Activated CD4-positive, alpha-beta T cell treated with anti-CD3 and anti-CD28 coated beads, Interleukin-2, amount 50 U/mL, for 16 hours (primary cell): ENCODE measurements at regions not wholly inside any gene's neighbourhood (a gene's known extent, or its start where the extent isn't known, plus 50 kb on each side); places are given as distances from the start of the nearest gene placed in this dataset.
"Not testable (repeated sequence)": the region's sequence is repeated elsewhere in the genome, so short reads cannot be mapped to it uniquely, and the experiment has no call there.

Experiments
- DNase-seq: peaks from one replicate; pipeline ENCODE4 v3.0.0-alpha.2; 2020

DNA sequence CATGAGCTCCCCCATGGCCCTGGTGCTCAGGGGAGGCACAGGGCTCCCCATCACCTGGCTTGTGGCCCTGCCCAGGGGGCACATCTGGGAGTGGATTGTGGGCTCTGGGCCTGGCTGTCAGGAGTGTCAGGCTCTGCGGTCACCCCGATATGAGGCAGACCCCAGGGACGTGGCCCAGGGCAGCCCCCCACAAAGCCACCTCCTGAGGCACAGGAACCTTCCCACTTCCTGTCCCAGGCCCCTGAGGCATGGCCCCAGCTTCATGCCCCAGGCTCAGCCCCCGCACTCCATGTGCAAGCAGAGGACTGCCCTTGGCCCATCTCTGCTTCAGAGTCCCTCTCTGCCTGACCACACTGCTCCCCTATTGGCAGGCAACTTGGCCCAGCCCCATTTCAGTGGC, 160.3 kb downstream of the PCTP start:
- DNase-seq, result no peak

DNA sequence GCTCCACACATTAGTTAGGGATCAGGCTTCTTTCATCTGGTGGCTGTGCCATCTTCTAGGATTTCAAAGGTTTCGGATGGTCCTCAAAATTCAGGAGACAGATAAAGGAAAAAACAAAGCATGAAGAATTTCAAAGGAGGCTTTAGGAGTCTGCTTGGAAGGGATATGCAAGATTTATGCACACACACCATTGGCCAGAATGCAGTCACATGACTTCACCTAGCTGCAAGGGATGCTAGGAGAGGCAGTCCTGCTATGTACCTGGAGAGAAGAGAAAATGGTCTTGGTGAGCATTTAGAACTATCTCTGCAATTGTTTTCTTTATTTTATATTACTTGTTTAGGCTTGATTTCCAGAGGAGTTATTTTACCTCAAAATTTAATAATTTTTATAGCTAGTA, 174.6 kb downstream of the PCTP start:
- DNase-seq, result no peak

DNA sequence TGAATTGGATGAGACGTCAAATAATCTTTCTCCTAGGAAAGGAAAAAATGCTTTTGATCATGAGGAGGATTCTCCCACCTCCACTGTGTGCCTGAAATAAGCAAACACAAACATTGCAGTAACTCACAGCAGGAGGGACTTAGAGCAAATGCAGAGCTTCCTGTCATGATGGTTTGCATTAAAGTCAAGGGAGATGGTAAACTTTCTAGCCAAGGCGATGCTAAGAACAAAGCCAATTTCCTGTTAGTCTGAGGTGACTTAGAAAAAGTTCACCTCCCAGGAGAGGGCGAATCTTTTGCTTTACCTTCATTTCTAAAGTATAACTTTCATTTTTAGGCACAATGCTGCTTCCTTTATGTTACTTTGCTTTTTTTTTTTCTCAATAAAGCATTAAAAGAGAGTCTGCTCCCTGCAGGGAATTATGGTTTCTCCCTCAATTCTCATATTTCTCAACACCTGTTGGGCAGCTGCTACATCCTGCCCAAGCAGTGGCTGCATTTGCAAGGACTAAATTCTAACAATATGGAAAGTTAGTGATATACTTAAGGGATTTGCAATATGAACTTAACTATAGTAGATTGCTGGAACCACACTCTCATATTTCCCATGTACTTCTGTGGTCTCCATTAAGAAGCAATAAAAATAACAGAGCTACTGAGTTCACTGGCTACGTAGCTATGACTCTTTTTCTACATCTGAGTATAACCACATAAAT, 175.6 kb downstream of the PCTP start:
- no peak for DNase-seq

DNA sequence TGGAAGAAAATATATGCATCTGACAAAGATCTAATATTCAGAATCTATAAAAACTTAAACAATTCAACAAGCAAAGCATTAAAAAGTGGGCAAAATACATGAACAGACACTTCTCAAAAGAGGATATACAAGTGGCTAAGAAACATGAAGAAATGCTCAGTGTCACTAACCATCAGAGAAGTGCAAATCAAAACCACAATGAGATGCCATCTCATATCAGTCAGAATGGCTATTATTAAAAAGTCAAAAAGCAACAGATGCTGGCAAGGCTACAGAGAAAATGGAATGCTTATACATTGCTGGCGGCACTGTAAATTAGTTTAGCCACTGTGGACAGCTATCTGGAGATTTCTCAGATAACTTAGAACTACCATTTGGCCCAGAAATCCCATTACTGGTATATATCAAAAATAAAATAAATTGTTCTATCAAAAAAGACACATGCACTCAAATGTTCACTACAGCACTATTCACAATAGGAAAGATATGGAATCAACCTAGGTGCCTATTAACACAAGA, 179.5 kb downstream of the PCTP start:
- DNase-seq, result no peak

DNA sequence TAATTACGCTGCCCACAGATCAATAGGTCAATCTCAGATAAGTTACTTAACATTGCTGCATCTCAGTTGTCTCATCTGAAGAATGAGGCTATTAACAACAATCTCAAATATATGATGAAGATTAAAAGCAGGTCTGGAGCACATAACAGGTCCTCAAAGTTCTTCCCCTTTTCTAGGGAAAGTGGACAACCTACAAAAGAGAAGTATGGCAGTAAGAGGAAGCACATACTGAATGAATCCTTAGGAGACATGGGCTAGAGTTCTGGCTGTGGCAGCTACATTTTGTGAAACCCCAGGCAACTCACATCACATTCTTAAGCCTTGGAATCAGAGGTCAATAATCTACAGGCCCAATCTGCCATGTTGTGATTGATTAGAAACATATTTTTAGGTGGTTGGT, 180.6 kb downstream of the PCTP start:
- no peak for DNase-seq

DNA sequence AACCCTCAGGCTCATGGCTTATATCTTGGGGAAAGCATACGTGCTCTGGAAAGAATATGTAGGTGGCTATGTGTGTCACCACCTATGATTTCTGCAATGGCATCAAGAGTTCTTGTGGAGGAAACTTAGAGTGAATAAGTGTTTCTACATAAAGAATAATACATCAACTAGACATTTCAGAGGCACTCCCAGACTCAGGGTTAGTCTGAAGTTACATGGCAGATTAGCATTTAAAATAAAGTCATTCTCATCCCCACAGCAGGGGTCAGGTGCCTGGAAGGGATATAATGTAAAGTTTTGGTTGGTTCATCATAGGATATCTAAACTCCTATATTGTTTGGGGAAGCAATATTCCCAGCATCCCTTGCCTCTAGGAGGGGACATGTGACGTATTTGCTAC, 182.1 kb downstream of the PCTP start:
- DNase-seq, result no peak

DNA sequence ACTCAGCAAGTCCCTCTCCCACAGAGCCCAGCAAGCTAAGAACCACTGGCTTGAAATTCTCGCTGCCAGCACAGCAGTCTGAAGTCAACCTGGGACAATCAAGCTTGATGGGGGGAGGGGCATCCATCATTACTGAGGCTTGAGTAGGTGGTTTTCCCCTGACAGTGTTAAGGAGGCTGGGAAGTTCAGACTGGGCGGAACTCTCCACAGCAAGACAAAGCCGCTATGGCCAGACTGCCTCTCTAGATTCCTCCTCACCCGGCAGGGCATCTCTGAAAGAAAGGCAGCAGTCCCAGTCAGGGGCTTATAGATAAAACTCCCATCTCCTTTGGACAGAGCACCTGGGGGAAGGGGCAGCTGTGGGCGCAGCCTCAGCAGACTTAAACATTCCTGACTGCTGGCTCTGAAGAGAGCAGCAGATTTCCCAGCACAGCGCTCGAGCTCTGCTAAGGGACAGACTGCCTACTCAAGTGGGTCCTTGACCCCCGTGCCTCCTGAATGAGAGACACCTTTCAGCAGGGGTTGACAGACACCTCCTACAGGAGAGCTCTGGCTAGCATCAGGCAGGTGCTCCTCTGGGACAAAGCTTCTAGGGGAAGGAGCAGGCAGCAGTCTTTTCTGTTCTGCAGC, 188.4 kb downstream of the PCTP start:
- DNase-seq, result not testable (repeated sequence)

DNA sequence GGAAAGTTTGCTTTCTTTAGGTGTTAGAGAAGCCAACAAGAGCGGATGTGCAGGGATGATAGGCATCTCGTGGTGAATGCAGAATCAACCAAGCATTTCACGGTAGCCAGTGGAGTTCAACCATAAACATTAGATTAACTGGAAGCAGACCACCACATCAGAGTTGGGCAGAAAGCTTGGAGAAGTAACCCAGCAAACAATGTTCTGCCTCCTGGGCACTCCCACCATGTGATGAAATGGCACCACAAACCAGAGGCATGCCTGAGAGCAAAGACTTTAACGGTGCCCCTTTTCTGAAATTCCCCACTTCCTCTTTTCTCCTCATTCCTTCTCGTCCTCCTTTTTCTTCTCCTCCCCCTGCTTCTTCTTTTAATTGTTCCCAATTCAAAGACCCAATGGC, 193.5 kb upstream of the ANKFN1 start:
- DNase-seq, result no peak

DNA sequence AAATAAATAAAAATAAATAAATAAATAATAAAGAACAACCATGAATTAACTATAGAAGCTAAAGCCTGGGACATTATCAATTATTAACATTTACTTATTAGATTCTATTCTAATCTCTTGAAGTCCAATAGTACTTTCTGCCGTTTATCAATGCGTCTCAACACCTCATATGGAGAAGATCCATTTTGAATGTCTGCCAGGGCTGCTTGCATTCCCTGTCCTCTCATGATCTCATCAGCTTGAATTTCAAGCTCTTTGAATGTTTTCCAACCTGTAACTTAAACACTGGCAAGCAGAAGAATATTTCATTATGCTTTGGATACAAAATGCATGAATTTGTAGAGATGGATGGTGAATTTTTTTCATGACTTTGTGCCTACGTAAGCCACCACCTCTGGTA, 191.9 kb upstream of the ANKFN1 start:
- DNase-seq, result no peak

DNA sequence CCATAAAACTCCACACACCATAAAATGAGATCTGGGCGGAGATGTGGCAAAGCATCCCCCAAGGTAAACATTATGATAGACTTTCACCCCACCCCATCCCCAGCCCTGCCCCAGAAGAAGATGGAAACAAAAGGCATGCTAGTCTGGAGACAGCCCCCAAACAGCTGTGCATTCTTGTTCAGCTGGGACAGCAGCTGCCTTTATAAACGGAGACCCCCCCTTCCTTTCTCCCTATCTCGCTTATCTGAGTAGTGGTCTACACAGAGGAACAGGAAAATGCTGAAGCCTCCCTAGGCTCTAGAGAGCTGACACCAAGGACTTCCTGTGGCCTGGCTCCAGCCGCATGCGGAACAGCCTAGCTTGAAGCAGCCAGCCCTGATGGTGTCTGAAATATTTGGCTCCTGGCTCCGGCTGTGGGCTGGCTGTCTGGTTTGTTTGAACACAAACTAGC, 190.3 kb upstream of the ANKFN1 start:
- no peak for DNase-seq

DNA sequence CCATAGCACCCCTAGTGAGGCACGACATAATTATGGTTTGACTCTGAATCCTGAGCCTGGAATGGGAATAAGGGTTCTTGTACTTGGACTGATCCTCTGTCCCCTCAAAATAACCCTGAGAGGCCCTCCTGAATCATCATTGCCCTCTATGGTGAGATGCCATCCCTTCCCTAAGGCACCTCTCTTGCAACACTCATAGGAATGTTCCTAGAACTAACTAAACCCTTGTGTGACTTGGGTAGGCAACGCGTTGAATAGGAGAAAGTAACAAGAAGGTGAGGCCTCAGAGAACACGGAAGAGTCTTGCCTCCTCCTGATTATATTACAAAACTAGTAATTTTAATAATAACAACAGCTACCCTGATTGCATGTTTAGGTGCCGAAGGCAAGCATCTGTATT, 189.1 kb upstream of the ANKFN1 start:
- DNase-seq, result no peak

DNA sequence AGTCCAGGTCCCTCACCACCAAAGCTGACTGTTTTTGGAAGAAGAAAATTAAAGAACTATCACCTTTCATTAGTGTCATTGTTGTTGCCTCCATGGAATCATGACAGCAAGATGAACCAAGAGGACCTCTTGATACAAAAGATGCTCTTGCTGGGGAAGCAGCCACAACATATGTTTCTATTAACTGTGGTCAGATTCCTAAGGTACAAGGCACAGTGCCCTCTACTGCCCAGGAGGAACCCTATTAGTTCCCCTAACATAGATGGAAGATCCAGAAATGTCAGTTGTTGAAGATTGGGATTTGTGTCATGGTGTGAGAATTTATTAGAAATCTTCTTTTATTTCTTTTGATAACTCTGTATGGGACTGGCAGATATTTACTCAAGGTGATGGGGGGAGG, 188.2 kb upstream of the ANKFN1 start:
- DNase-seq, result no peak

DNA sequence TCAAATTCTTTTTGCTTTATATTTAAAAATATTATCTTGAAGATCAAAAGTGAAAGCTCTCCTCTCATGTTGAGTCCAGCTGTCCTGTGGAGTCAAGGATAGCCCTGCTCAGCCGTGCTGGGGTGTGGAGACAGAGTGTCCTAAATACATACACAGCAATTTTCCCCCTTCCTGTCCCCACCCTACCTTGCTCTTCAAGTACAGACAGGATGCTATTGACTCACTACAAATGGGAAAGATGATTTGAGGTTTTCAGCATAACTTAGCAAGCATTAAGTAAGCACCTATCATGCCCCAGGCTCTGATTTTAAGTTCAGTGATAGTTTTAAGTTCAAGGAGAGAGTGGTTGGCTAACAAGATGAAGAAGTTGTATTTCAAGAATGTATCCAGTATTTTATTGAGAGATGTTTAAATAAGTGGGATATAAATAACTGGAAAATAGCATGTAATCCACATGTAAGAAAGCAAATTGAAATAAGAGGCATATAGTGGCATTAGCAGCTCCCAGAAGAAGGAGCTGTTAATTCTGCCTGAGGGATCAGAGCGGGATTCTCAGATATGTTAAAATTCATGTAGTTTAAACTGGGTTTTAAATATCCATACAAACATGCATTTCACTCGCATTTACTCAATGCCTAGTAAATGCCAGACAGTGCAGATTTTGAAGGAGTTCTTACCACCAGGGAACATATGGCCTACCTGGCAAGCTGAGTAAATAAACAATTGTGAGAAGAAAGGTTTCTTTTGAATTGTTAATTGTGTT, 183.5 kb upstream of the ANKFN1 start:
- DNase-seq, result no peak

DNA sequence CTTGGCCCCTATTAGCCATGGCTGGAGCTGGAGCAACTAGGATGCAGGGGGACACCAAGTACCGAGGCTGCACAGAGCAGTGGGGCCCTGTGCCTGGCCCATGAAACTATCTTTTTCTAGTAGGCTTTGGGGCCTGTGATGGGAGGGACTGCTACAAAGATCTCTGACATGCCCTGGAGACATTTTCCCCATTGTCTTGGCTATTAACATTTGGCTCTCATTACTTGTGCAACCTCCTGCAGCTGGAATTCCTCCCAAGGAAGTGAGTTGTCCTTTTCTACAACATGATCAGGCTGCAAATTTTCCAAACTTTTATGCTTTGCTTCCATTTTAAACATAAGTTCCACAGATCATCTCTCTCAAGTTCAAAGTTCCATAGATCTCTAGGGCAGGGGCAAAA, 174.7 kb upstream of the ANKFN1 start:
- no peak for DNase-seq

DNA sequence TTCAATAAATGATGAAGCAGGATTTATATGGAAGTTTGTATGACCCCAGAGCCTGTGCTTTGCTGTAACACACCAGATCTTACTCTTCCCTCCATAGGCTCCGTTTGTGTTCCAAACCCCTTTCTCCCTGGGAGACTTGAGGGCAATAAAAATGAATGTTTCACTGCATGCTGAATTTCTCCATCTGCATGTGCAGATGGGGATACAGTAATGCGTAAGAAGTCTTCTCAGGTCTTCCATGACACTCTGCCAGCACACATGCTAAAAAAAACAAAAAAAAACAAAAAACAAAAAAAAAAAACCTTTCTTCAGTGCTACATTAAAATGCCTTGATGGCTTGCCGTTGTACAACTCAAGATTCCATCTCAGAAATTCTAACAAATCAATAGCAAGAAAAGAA, 170.2 kb upstream of the ANKFN1 start:
- no peak for DNase-seq

DNA sequence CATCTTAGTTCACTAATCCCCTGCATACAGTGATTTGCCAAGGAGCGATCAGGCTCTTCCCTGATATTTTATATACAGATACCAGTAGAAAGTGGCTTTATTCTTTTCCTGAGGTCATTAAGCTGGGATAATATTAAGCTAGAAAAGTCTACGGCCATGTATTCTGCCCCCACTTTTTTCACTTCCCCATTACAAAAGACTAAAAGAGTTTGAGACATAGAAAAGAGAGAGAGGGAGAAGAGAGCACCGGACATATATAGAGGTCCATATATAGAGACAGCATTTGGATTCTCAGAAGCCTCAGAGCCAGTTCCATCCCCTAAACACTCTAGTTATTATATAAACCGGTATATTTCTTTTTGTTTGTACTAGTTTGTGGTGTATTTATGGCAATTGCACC, 166.5 kb upstream of the ANKFN1 start:
- DNase-seq, result no peak

DNA sequence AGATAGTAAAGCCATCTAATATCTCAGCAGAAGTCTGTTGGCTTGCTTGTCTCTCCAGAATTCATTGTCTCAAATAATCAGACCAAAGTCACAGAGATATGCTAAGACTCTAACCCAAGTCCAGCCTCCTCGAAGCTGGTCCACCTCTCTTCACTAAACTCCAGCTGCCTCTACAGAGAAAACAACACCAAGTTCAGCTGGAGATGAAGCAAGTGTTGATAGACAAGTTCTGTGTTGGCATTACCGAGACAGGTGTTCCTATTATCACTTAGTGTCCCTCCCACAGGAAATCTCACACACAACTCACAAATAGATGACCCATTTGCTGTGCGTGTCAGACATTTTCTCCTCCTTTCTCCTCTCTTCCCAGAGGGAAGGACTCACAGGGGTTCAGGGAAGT, 164.4 kb upstream of the ANKFN1 start:
- no peak for DNase-seq

DNA sequence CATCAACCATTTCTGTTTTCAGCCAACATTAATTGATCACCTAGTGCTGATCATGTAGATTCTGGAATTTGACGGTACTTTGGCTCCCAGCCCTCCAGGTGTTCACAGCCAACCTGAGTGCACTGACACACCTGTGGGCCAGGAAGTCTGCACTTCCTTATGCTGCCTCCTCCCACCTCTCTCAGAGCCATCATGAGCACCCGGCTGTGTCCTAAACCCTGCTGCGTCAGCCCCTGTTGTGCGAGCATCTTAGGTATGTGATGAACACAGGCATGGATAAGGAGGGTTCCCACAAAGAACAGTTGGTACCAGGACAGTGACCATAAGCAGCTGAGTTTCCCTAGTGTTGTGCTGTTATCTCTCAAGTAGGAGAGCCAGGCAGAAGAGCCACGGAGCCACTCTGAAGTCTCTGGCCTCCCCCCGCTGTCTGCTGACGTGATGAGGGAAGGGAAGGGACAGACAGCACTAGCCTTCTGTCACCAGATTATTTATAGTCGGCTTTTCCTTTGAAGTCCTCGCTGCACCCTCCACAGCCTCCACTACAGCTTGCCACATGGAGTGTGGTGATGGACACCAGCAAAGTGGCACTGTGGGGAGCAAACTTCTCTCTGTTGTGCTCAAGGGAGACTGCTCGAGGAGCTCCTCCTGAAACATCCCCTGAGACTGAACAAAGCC, 162.8 kb upstream of the ANKFN1 start:
- no peak for DNase-seq

DNA sequence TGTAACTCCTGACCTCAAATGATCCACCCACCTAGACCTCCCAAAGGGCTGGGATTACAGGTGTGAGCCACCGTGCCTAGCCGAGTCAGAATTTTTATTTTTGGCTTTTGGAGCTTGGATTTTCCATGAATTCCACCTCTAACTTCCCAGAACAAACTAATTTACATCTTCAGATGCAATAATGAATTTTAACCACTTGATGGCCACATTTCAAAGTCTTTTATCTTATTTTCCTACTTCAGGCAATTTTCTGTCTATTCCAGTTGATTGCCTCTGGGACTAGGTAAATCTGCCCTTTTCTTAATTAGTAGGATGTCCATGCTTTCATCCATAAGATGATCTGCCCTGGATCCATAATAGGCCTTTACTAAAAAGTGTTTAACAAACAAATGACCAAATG, 156.4 kb upstream of the ANKFN1 start:
- DNase-seq, result no peak

DNA sequence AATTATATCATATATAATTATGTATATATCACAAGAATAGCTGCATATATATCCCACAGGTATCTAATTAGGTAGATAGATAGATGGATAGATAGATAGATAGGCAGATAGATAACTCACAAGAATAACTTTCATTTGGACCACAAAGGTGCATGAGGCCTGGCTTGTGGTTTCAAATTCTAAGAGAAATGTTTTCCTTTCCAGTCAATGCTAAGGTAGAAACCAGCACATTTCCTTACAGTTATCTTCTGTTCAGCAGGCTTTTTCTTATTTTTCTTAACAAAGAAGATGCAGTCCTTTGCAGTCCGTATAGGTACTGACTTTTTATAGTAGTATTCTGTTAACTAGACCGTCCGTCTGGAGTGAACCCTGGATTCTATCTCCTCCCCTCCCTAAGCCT, 152.9 kb upstream of the ANKFN1 start:
- DNase-seq, result no peak

DNA sequence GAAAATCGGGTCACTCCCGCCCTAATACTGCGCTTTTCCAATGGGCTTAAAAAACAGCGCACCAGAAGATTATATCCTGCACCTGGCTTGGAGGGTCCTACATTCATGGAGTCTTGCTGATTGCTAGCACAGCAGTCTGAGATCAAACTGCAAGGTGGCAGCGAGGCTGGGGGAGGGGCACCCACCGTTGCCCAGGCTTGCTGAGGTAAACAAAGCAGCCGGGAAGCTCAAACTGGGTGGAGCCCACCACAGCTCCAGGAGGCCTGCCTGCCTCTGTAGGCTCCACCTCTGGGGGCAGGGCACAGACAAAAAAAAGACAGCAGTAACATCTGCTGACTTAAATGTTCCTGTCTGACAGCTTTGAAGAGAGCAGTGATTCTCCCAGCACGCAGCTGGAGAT, 150.6 kb upstream of the ANKFN1 start:
- not testable (repeated sequence) for DNase-seq

DNA sequence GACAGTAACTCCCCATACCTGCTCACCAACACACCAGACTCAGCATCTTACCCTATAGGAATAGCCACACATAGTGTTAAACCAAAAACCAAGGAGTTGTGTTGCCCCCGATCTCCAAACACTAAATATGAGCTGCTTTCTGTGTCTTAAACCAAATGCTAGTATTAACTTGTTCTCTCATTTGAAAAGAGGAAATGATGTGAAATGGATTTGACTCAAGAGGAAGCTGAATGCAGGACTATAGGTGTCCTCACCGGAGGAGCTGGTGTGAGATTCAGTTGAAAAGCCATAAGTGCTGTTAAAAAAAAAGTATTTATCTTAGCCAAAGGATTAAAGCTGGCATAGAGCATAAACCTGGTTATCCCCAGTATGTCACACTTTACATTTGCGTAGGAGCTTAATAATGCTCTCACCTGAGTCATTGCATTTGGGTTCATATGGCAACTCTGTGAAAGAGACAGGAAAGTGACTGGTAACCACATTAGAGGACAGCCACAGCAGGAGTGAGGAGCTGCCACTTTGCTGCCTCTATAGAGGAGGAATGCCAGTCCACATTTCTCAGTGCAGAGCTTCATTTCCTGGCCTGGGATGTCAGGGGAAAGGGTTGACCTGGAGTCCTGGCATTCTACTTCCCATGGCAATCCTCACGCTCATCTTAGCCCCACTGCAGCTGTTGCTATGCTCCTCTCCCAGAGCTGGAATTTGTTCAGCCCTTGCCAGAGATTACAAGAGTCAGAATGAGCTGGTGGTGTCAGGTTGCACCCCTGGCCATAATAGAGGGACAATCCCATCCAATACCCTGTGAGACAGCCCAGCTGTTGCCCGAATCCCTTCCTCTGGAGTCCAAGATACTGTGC, 143.3 kb upstream of the ANKFN1 start:
- DNase-seq, result no peak
